Activated naive CD8-positive, alpha-beta T cell treated with anti-CD3 and anti-CD28 coated beads, Interleukin-2, amount 50 U/mL, for 16 hours (primary cell): ENCODE measurements at regions not wholly inside any gene's neighbourhood (a gene's known extent, or its start where the extent isn't known, plus 50 kb on each side); places are given as distances from the start of the nearest gene placed in this dataset.
"Not testable (repeated sequence)": the region's sequence is repeated elsewhere in the genome, so short reads cannot be mapped to it uniquely, and the experiment has no call there.

Experiments
- DNase-seq: peaks from one replicate; pipeline ENCODE4 v3.0.0-alpha.2; 2020; ENCODE audit warnings: low read depth, low spot score

- peak; percentile 16 for DNase-seq
Measured at GRCh38 chr5:36739751-36740221, 133.4 kb downstream of the SLC1A3 start.

DNA sequence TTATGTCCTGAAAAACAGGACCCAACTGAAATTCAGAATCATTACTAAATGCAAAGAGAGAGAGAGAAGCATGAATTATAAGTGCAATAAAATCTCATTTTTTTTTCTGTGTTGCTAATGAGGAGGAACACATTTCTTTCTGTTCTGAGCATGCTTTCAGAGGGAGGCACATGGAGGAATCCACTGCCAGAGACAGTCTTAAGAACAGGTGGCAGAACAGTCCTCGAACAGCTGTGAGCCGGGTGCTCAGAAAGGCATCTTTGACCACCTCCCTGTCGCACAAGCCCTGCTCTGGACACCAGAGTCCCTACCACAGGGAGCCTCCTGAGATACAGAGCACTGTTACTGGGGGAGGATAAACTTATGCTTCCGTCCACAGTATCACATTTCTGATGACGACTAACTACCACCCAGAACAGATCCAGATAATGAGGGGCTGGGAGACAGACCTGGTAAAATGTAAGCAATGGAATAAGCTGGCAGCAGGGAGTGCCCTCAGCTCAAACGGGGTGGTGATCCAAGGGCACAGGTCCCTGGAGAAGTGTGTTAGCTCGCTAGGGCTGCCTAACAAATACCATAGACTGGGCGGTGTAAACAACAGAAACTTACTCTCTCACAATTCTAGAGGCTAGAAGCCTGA lies 134.0 kb downstream of the SLC1A3 start:
- no peak for DNase-seq

GRCh38 chr5:36741128-36741527 lies 134.7 kb downstream of the SLC1A3 start:
- no peak for DNase-seq

GRCh38 chr5:36743891-36744772 lies 132.4 kb upstream of the NIPBL start:
- no peak for DNase-seq

DNA sequence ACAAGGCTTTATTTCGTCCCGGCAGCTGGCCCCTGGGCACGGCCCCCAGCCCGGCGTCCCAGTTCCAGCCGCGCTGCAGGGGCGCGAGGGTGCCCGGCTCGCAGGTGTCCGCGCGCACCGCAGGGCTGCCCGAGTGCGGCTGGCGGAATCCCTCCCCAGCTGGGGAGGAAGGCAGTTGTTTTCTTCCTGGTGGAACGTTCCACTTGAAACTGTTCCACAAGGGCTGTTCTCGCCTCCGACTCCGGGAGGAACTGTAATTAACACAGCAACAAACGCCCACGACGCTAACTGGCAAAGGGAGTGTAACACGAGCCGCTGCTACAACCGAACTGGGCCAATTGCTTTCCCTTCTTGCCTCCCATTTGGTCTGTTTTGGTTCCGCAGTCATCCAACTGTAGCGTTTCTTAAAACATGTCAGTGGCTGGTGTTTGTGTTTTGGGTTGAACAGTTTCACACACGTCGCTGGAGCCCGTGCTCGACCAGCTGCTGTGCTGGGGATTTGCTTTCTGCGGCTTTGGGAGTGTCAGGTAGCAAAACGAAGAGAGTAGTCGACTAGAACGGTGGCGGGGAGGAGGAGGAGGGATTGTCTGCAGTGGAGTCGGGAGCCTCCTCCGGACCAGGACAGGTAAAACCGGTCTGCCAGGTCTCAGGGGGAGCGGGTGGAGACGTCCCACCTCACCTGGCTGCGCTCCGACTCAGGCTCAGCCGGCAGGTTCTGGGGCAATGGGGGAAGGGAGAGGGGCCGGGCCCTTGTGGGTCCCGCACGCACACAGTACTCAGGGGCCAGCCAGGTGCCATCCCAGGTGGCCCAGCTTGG lies 131.6 kb upstream of the NIPBL start:
- no peak for DNase-seq

GRCh38 chr5:36747794-36748193 lies 128.8 kb upstream of the NIPBL start:
- DNase-seq, result not testable (repeated sequence)

GRCh38 chr5:36751886-36752285 lies 124.7 kb upstream of the NIPBL start:
- no peak for DNase-seq

DNA sequence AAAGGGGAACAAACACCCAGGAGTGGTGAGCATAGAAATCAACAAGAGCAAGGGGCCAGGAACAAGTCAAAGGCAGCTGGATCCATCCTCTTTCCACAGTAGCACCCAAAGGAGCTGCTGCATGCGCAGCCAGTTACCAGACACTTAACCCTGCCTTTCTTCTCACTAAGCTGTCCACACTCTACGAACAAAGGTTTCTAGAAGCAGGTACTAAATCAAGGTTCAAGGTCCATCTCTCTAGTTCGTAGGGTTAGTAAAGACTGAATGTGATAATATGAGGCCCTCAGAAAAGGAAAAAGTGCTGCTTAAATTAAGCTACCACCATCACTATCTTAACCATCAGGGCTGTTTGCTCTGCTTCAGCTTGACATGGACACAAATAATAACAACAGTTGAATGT lies 121.2 kb upstream of the NIPBL start:
- no peak for DNase-seq

GRCh38 chr5:36755920-36756488 lies 120.6 kb upstream of the NIPBL start:
- no peak for DNase-seq

DNA sequence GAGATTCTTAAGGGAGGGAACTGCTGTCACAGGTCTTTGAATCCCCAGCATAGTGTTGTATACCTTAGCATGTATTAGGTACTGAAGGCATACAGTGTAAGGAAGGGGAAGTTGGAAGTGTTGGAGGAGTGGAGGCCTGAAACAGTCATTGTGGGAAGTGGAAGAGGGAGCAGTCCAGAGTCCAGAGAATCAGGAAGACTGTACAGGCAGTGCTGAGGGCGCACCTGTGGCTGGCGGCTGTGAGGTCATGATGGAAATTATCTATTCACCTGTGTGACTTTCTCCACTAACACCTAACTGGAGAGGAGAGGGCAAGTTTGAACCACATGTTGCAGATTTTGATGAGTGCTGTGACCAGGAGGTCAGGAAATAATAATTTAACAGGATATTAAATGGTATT lies 119.7 kb upstream of the NIPBL start:
- DNase-seq, result no peak

GRCh38 chr5:36759117-36759516 lies 117.5 kb upstream of the NIPBL start:
- no peak for DNase-seq

GRCh38 chr5:36763454-36763853 lies 113.1 kb upstream of the NIPBL start:
- no peak for DNase-seq

DNA sequence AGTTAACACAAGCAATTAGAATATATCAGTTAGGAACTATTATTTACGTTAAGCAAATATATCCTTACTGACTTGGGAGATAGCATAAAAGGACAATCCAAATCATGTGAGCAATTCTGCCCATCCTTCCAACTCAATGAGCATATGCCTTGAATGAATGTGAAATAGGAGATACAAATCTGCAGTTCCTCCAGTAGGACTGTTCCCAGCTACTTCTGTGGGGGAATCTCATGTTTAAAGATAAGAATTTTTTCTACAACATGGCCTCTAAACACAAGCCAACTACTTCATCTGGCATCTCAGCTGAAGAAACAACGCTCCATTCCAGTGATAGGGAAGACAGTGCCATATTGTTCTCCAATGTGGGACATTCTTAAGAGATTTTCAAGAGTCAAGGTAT lies 110.7 kb upstream of the NIPBL start:
- no peak for DNase-seq

GRCh38 chr5:36766981-36767380 lies 109.6 kb upstream of the NIPBL start:
- DNase-seq, result no peak

GRCh38 chr5:36768450-36768849 lies 108.1 kb upstream of the NIPBL start:
- no peak for DNase-seq

DNA sequence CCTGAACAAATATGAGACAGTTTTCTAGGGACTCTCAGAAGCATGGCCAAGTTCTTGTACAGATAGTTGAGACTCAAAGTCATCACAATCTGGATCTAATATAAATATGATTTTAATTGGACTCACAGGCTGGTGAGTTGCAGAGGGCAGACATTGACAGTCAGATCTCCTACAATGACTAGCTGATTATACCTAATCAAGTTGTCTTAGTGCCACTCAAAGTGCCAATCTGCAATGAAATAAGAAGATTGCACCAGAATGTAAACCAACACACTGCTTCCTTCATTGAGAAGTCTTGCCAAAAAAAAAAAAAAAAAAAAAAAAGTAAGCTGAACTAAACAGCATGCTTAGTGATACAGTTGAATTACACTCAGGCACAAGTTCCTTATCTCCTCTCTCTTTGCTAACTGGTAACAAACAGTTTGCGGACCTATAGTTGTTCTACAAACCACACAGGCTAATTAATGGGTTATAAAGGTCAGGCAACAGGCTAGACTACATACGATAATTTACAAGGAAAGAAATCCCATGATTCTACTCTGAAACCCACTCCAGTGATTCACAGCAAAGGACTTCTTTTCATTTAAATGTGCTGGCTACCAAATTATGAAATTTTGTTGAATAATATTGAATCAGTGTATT lies 107.3 kb upstream of the NIPBL start:
- DNase-seq, result no peak

GRCh38 chr5:36770125-36770524 lies 106.4 kb upstream of the NIPBL start:
- DNase-seq, result no peak

GRCh38 chr5:36772276-36773140 lies 104.1 kb upstream of the NIPBL start:
- DNase-seq, result no peak

DNA sequence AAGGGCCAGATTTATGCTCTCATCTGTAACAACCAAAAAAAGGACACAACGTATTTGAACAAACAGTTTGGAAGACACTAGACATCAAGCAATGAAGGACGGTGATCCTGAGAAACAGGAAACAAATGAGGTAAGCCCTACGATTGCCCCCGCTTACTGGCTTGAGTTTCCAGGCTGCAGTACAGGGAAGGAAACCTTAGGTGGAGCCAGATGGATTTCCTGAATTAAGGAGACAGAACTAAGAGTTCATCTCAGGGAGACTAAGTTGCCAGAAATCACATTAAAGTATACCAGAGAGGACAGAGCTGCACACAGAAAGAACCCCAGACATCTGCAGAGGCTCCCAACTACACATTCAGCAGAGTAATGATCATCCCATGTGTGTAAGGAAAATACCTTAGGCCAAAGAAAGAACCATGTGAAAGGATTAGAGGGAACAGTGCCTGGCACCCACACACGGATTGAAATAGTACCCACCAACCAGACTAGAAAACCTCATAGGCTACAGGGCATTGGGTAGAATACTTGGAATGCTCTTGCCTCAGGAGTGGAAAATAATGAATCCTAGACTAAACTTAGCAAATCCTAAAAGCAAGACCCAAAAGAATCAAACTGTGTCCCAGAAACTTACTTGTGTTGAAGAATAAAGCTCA lies 99.3 kb upstream of the NIPBL start:
- DNase-seq, result no peak

DNA sequence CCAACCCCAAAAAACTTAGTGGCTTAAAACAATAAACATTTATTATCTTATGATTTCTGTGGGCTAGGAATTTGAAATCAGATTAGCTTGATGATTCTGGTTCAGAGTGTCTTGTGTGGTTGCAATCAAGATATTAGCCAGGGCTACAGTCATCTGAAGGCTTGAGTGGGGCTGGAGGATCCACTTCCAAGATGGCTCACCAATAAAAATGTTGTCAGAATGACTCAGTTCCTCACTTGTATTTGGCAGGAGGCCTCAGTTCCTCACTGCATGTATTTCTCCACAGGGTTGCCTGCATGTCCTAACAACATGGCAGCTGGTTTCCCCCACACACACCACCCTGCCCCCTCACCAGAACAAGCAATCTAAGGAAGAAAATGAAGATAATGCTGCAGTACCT lies 98.2 kb upstream of the NIPBL start:
- no peak for DNase-seq
